SK-N-SH (cell line): ENCODE measurements at regions not wholly inside any gene's neighbourhood (a gene's known extent, or its start where the extent isn't known, plus 50 kb on each side); places are given as distances from the start of the nearest gene placed in this dataset.

Experiments
- CTCF ChIA-PET: fragments of 300-600, 350-600 bp; formaldehyde crosslinking; extraction: SDS; loops from one replicate; lab custom pipeline; 2021; lab: Yijun Ruan, JAX
- POLR2A ChIA-PET: fragments of 350-600 bp; sonication (Branson Sonifier 250); formaldehyde crosslinking; extraction: SDS; loops from one replicate; lab custom pipeline; 2020; ENCODE audit warnings: antibody characterized with exemption, inconsistent platforms; lab: Yijun Ruan, JAX
- DNase-seq: peaks from one replicate; pipeline ENCODE4 v3.0.0; 2012
- H2AFZ ChIP-seq: fragments of 200-600 bp; sonication (generic); 2 replicates; pipeline ENCODE4 v1.8.1; 2016; ENCODE audit warnings: antibody characterized with exemption, mild to moderate bottlenecking, low read depth
- H3F3A ChIP-seq: fragments of 200-600 bp; sonication (generic); replicated peaks from 2 replicates; pipeline ENCODE3; 2016; ENCODE audit warnings: antibody characterized with exemption, mild to moderate bottlenecking; ENCODE audit not compliant: insufficient read depth
- H3K27ac ChIP-seq, 2 experiments: fragments of 200-500 bp in 1 of 2; fragments of 200-600 bp in 1 of 2; sonication (Bioruptor generic) in 1 of 2; sonication (generic), shearing (Covaris generic) in 1 of 2; 2 replicates each; pipeline versions ENCODE4 v1.5.1 to v1.6.1; 2014 to 2016; ENCODE audit warnings: low read depth in 2 of 2, inconsistent platforms in 1 of 2, low read length in 1 of 2, mild to moderate bottlenecking in 1 of 2, mixed read lengths in 1 of 2
- H3K27me3 ChIP-seq: fragments of 200-600 bp; sonication (generic), shearing (Covaris generic); 2 replicates; pipeline ENCODE4 v1.6.1; 2016; ENCODE audit warnings: mixed run types; ENCODE audit not compliant: insufficient read depth
- H3K36me3 ChIP-seq, 2 experiments: fragments of 200-500 bp in 1 of 2; fragments of 200-600 bp in 1 of 2; sonication (Bioruptor generic) in 1 of 2; sonication (generic) in 1 of 2; replicated peaks in 1 of 2; 2 replicates each; pipeline versions ENCODE3 to v1.5.1; 2014 to 2016; ENCODE audit warnings: low read length in 1 of 2, mild to moderate bottlenecking in 1 of 2; ENCODE audit not compliant: insufficient read depth in 2 of 2, control insufficient read depth in 1 of 2
- H3K4me1 ChIP-seq, 2 experiments: fragments of 200-500 bp in 1 of 2; fragments of 200-600 bp in 1 of 2; sonication (Bioruptor generic) in 1 of 2; sonication (generic), shearing (Covaris generic) in 1 of 2; 2 replicates each; pipeline versions ENCODE4 v1.5.1 to v1.6.1; 2014 to 2016; ENCODE audit warnings: low read depth in 1 of 2, low read length in 1 of 2, mixed run types in 1 of 2; ENCODE audit not compliant: insufficient read depth in 2 of 2, control insufficient read depth in 1 of 2
- H3K4me2 ChIP-seq: fragments of 200-600 bp; sonication (generic), shearing (Covaris generic); 2 replicates; pipeline ENCODE4 v1.6.1; 2017; ENCODE audit warnings: mixed run types
- H3K4me3 ChIP-seq, 2 experiments: fragments of 200-500 bp in 1 of 2; fragments of 200-600 bp in 1 of 2; sonication (Bioruptor generic) in 1 of 2; sonication (generic), shearing (Covaris generic) in 1 of 2; 2 replicates each; pipeline versions ENCODE4 v1.5.1 to v1.8.1; 2014 to 2016; ENCODE audit warnings: low read depth in 2 of 2, inconsistent platforms in 1 of 2, low read length in 1 of 2, mild to moderate bottlenecking in 1 of 2, mixed read lengths in 1 of 2, moderate library complexity in 1 of 2
- H3K79me2 ChIP-seq: fragments of 200-600 bp; sonication (generic); 2 replicates; pipeline ENCODE4 v1.8.1; 2017; ENCODE audit warnings: mild to moderate bottlenecking; ENCODE audit not compliant: insufficient read depth
- H3K9ac ChIP-seq: fragments of 200-600 bp; sonication (generic); 2 replicates; pipeline ENCODE4 v1.6.1; 2017; ENCODE audit warnings: mixed run types
- H3K9me2 ChIP-seq: fragments of 200-600 bp; sonication (generic); 2 replicates; pipeline ENCODE4 v1.6.1; 2017; ENCODE audit warnings: mixed run types
- H3K9me3 ChIP-seq: fragments of 200-600 bp; sonication (generic); 2 replicates; pipeline ENCODE4 v1.6.1; 2017; ENCODE audit warnings: mixed run types, mild to moderate bottlenecking, moderate library complexity
- H4K20me1 ChIP-seq: fragments of 200-600 bp; sonication (generic); 2 replicates; pipeline ENCODE4 v1.6.1; 2017; ENCODE audit warnings: mild to moderate bottlenecking, mixed run types; ENCODE audit not compliant: insufficient read depth
- CHD2 ChIP-seq: fragments of 150-350 bp; IDR thresholded peaks from 2 replicates; pipeline ENCODE4 v1.6.1; 2018; ENCODE audit warnings: low read length; ENCODE audit not compliant: partially characterized antibody
- ELF1 ChIP-seq: IDR thresholded peaks from 2 replicates; pipeline ENCODE4 v1.4.0; 2012
- EP300 ChIP-seq, 2 experiments: IDR thresholded peaks; 2 replicates each; pipeline versions ENCODE4 v1.4.0 to v1.6.1; 2012; ENCODE audit warnings: borderline replicate concordance in 1 of 2, low read depth in 1 of 2, low read length in 1 of 2
- FOXJ3 ChIP-seq: sonication (generic); formaldehyde crosslinking; IDR thresholded peaks from 2 replicates; pipeline ENCODE4 v1.5.1; 2020; ENCODE audit warnings: mild to moderate bottlenecking, missing genetic modification reagents
- FOXM1 ChIP-seq: IDR thresholded peaks from 2 replicates; pipeline ENCODE4 v1.4.0; 2012; ENCODE audit warnings: low read depth, mild to moderate bottlenecking
- GATA2 ChIP-seq: sonication (generic); formaldehyde crosslinking; IDR thresholded peaks from 2 replicates; pipeline ENCODE4 v1.5.0; 2020; ENCODE audit warnings: mild to moderate bottlenecking, missing genetic modification reagents
- IRF3 ChIP-seq: fragments of 150-350 bp; IDR thresholded peaks from 2 replicates; pipeline ENCODE4 v1.6.1; 2016; ENCODE audit warnings: mild to moderate bottlenecking, low read depth, low read length
- MAX ChIP-seq: IDR thresholded peaks from 2 replicates; pipeline ENCODE4 v1.4.0; 2012; ENCODE audit warnings: low read depth
- NRF1 ChIP-seq: IDR thresholded peaks from 2 replicates; pipeline ENCODE4 v1.6.1; 2012; ENCODE audit warnings: low read depth, mild to moderate bottlenecking, low read length
- RCOR1 ChIP-seq: fragments of 150-350 bp; IDR thresholded peaks from 2 replicates; pipeline ENCODE4 v1.6.1; 2017; ENCODE audit warnings: antibody characterized with exemption, low read length
- RFX5 ChIP-seq: IDR thresholded peaks from 2 replicates; pipeline ENCODE4 v1.6.1; 2012; ENCODE audit warnings: mild to moderate bottlenecking, improper control_type of control experiment, low read length
- SIN3A ChIP-seq: IDR thresholded peaks from 2 replicates; pipeline ENCODE4 v1.6.1; 2012; ENCODE audit warnings: low read depth, mild to moderate bottlenecking, low read length, moderate library complexity, borderline replicate concordance
- TAF1 ChIP-seq: IDR thresholded peaks from 2 replicates; pipeline ENCODE4 v1.6.1; 2012; ENCODE audit warnings: low read depth, mild to moderate bottlenecking, low read length, moderate library complexity, borderline replicate concordance
- WGBS: methylation state at CpG from one replicate; pipeline ENCODE4 v1.1.6; 2017; ENCODE audit warnings: low lambda C conversion rate; 5-methylcytosine and 5-hydroxymethylcytosine counted together
- TF ChIP-seq, protein P1 (sequence below): fragments of 150-350 bp; IDR thresholded peaks from 2 replicates; pipeline ENCODE4 v1.6.1; 2017; ENCODE audit warnings: antibody characterized with exemption, low read length, low read depth, borderline replicate concordance
- TF ChIP-seq, protein P2 (sequence below): fragments of 200-600 bp; sonication (generic); IDR thresholded peaks from 2 replicates; pipeline ENCODE4 v1.6.1; 2017; ENCODE audit warnings: antibody characterized with exemption, mild to moderate bottlenecking, moderate library complexity

DNA sequence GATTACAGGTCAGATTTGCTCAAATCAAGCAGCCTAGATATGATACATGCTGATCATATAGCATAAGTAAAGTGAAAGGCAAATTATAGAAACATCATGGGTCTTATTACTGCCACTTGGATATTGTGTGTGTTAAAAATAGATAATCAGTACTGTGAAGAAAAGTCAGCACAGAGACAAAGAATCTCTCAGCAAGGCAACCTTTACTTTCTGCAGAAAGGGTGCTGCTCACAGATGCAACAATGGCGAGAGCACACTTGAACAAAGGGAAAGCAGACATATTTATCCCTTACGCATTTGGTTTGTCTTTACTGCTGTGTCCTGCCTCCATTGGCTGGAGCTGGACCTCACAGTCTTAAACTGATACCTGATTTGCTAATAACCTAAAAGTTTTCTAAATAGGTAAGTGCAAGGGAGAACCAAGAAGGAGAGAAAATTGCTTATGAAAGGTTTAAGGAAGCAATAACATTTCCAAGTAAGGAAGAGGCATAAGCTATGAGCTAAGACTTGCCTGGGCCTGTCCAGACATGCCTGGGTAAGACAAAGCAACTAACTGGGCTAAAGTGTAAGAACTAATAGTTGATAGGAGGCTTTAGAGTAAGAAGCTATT is 1310.8 kb upstream of the LRRTM3 start (continued):
- no peak for TF ChIP-seq SIN3A

- no peaks in the 10 kb centered on the region for H3K79me2 ChIP-seq
- no peaks in the 10 kb centered on the region for H3K4me1 ChIP-seq
- no peaks in the 10 kb centered on the region for H3K9me2 ChIP-seq
- H3K9ac ChIP-seq = no peak overlapping the region
- H3F3A ChIP-seq = peaks cover 2% of the 10 kb centered on the region
- ChIA-PET POLR2A (no interaction called here), CTCF (no interaction called here)
- no peaks in the 10 kb centered on the region for H3K27me3 ChIP-seq
- no peak for DNase-seq
- WGBS = 81% methylated on average over 1 of the region's 1 CpG
- H3K9me3 ChIP-seq = no peaks in the 10 kb centered on the region
- H3K27ac ChIP-seq = no peak overlapping the region
- H3K4me3 ChIP-seq = no peak overlapping the region
- H3K4me2 ChIP-seq = no peak overlapping the region
- H4K20me1 ChIP-seq = no peaks in the 10 kb centered on the region
- peaks cover 12 to 22% of the 10 kb centered on the region in 2 experiments for H3K36me3 ChIP-seq
- TF ChIP-seq RCOR1 (no peak), CHD2 (no peak), MAX (no peak), IRF3 (no peak), FOXJ3 (CRISPR knock-in tag) (no peak), FOXM1 (no peak), SIN3A (no peak), GATA2 (no peak), TAF1 (no peak), RFX5 (no peak), EP300 (IDR thresholded peaks at IDR 0.05; ENCODE audit: borderline replicate concordance in 1 of 2, low read depth in 1 of 2, low read length in 1 of 2) (no peak)
- TF ChIP-seq, protein P1, sequence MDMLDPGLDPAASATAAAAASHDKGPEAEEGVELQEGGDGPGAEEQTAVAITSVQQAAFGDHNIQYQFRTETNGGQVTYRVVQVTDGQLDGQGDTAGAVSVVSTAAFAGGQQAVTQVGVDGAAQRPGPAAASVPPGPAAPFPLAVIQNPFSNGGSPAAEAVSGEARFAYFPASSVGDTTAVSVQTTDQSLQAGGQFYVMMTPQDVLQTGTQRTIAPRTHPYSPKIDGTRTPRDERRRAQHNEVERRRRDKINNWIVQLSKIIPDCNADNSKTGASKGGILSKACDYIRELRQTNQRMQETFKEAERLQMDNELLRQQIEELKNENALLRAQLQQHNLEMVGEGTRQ = no peak
- no peak overlapping the region for H2AFZ ChIP-seq
Observed at GRCh38 chr10:65618126-65618525, 1307.7 kb upstream of the LRRTM3 start.

- Histone ChIP-seq H3K27me3 (no peaks in the 10 kb centered on the region), H3K36me3 (peaks cover 7 to 11% of the 10 kb centered on the region in 2 experiments), H3K4me2 (no peak overlapping the region), H4K20me1 (no peaks in the 10 kb centered on the region), H3K27ac (no peak overlapping the region), H3F3A (peaks cover 2% of the 10 kb centered on the region), H3K79me2 (no peaks in the 10 kb centered on the region), H3K4me1 (no peaks in the 10 kb centered on the region; a peak in 2 of 4 replicates), H3K9ac (no peak overlapping the region), H3K4me3 (no peak overlapping the region), H2AFZ (no peak overlapping the region), H3K9me2 (no peaks in the 10 kb centered on the region), H3K9me3 (no peaks in the 10 kb centered on the region)
- TF ChIP-seq ELF1 = no peak
- TF ChIP-seq NRF1 = no peak
- TF ChIP-seq, protein P2, sequence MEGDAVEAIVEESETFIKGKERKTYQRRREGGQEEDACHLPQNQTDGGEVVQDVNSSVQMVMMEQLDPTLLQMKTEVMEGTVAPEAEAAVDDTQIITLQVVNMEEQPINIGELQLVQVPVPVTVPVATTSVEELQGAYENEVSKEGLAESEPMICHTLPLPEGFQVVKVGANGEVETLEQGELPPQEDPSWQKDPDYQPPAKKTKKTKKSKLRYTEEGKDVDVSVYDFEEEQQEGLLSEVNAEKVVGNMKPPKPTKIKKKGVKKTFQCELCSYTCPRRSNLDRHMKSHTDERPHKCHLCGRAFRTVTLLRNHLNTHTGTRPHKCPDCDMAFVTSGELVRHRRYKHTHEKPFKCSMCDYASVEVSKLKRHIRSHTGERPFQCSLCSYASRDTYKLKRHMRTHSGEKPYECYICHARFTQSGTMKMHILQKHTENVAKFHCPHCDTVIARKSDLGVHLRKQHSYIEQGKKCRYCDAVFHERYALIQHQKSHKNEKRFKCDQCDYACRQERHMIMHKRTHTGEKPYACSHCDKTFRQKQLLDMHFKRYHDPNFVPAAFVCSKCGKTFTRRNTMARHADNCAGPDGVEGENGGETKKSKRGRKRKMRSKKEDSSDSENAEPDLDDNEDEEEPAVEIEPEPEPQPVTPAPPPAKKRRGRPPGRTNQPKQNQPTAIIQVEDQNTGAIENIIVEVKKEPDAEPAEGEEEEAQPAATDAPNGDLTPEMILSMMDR = no peak
- TF ChIP-seq IRF3 = no peak
- TF ChIP-seq, protein P1 = no peak
- ChIA-PET POLR2A (no interaction called here), CTCF (no interaction called here)
- no peak for DNase-seq
- 96% methylated on average over 5 of the region's 5 CpGs for WGBS
Observed at GRCh38 chr10:65620404-65621048, 1305.3 kb upstream of the LRRTM3 start.
